RCC 7860 (cell line): ENCODE measurements at regions not wholly inside any gene's neighbourhood (a gene's known extent, or its start where the extent isn't known, plus 50 kb on each side); places are given as distances from the start of the nearest gene placed in this dataset.
"Not testable (repeated sequence)": the region's sequence is repeated elsewhere in the genome, so short reads cannot be mapped to it uniquely, and the experiment has no call there.

Source experiments
- DNase-seq: peaks from one replicate; pipeline ENCODE4 v3.0.0-alpha.2; 2015; ENCODE audit warnings: low spot score
- FAIRE-seq: peaks from 2 replicates; lab custom pipeline; 2012; peaks lifted over from hg19 to GRCh38; lab: Jason Lieb, UNC

GRCh38 chr3:20573175-20573574, 387.2 kb upstream of the SGO1 start:
- FAIRE-seq (no peak), DNase-seq (no peak)

- FAIRE-seq = no peak
- DNase-seq = no peak
Observed at GRCh38 chr3:20572473-20572872, 386.5 kb upstream of the SGO1 start.

- no peak for DNase-seq
- no peak for FAIRE-seq
Observed at GRCh38 chr3:20569310-20569709, 383.3 kb upstream of the SGO1 start.

- FAIRE-seq (no peak), DNase-seq (no peak)
Observed at GRCh38 chr3:20564966-20565365, 379.0 kb upstream of the SGO1 start.

GRCh38 chr3:20563985-20564384, 378.0 kb upstream of the SGO1 start:
- FAIRE-seq (no peak), DNase-seq (no peak)

GRCh38 chr3:20563251-20563650, 377.2 kb upstream of the SGO1 start:
- DNase-seq (no peak), FAIRE-seq (no peak)

- DNase-seq (no peak), FAIRE-seq (no peak)
Observed at GRCh38 chr3:20561166-20561565, 375.2 kb upstream of the SGO1 start.

- FAIRE-seq, DNase-seq: not testable (repeated sequence)
Observed at GRCh38 chr3:20560446-20560845, 374.4 kb upstream of the SGO1 start.

GRCh38 chr3:20558161-20558560, 372.2 kb upstream of the SGO1 start:
- no peak for FAIRE-seq

GRCh38 chr3:20556661-20557060, 370.7 kb upstream of the SGO1 start:
- DNase-seq (no peak), FAIRE-seq (no peak)

More at GRCh38 chr3:20558161-20558560, 372.2 kb upstream of the SGO1 start:
- DNase-seq = no peak

GRCh38 chr3:20552605-20553275, 366.7 kb upstream of the SGO1 start:
- DNase-seq = no peak
- FAIRE-seq = no peak

GRCh38 chr3:20547361-20548269, 361.6 kb upstream of the SGO1 start:
- not testable (repeated sequence) for FAIRE-seq, DNase-seq

- FAIRE-seq = no peak
- DNase-seq = no peak
Observed at GRCh38 chr3:20546636-20547035, 360.6 kb upstream of the SGO1 start.

GRCh38 chr3:20543535-20544226, 357.7 kb upstream of the SGO1 start:
- DNase-seq = no peak
- FAIRE-seq = no peak

GRCh38 chr3:20540066-20540465, 354.1 kb upstream of the SGO1 start:
- DNase-seq (no peak), FAIRE-seq (no peak)

- DNase-seq (no peak), FAIRE-seq (no peak)
Observed at GRCh38 chr3:20539666-20540065, 353.7 kb upstream of the SGO1 start.

GRCh38 chr3:20537234-20537633, 351.2 kb upstream of the SGO1 start:
- FAIRE-seq (no peak), DNase-seq (no peak)

- DNase-seq (no peak), FAIRE-seq (no peak)
Observed at GRCh38 chr3:20529911-20530310, 343.9 kb upstream of the SGO1 start.

GRCh38 chr3:20528180-20528770, 342.3 kb upstream of the SGO1 start:
- FAIRE-seq (no peak), DNase-seq (no peak)

GRCh38 chr3:20527368-20527767, 341.4 kb upstream of the SGO1 start:
- DNase-seq = no peak
- no peak for FAIRE-seq

- no peak for FAIRE-seq
- no peak for DNase-seq
Observed at GRCh38 chr3:20524328-20524727, 338.3 kb upstream of the SGO1 start.
